ENCODE measurements at regions not wholly inside any gene's neighbourhood (a gene's known extent, or its start where the extent isn't known, plus 50 kb on each side); places are given as distances from the start of the nearest gene placed in this dataset.

- FAIRE-seq (no peak), DNase-seq (ENCODE audit: low read depth in 1 of 2, low spot score in 1 of 2) (no peak), ATAC-seq (no peak)
- POLR2A ChIA-PET: no interaction called here
- Histone ChIP-seq H3K4me2 (no peak overlapping the region), H3K9me3 (no peaks in the 10 kb centered on the region), H3K4me1 (no peaks in the 10 kb centered on the region), H3K27ac (no peak overlapping the region), H3K4me3 (no peak overlapping the region)
- CTCF ChIA-PET: no interaction called here
- TF ChIP-seq E2F6 (IDR thresholded peaks at IDR 0.05; ENCODE audit: borderline replicate concordance, low read depth) (no peak), EHF (CRISPR knock-in tag; IDR thresholded peaks at IDR 0.05) (no peak), HOXB5 (CRISPR knock-in tag; IDR thresholded peaks at IDR 0.05) (no peak), RFX5 (IDR thresholded peaks at IDR 0.05) (no peak), TFCP2L1 (CRISPR knock-in tag; IDR thresholded peaks at IDR 0.05) (no peak), HMGXB4 (CRISPR knock-in tag; IDR thresholded peaks at IDR 0.05; ENCODE audit: borderline replicate concordance) (no peak), FOXS1 (CRISPR knock-in tag; IDR thresholded peaks at IDR 0.05) (no peak), HES2 (IDR thresholded peaks at IDR 0.05) (no peak), NPAS2 (CRISPR knock-in tag; IDR thresholded peaks at IDR 0.05; ENCODE audit: borderline replicate concordance) (no peak)
- WGBS (ENCODE audit: missing lambda C conversion rate): 68% methylated on average over 4 of the region's 4 CpGs
Observed at GRCh38 chr13:33392794-33393405, 107.3 kb upstream of the STARD13 start.

GRCh38 chr13:33394294-33394932 is 108.9 kb upstream of the STARD13 start:
- ChIA-PET POLR2A (no interaction called here), CTCF (no interaction called here)
- FAIRE-seq: no peak
- DNase-seq (ENCODE audit: low read depth in 1 of 2, low spot score in 1 of 2): no peak
- H3K4me2 ChIP-seq: no peak overlapping the region
- no peak overlapping the region for H3K27ac ChIP-seq
- no peak for ATAC-seq
- 68% methylated on average over 3 of the region's 3 CpGs for WGBS (ENCODE audit: missing lambda C conversion rate)
- no peaks in the 10 kb centered on the region for H3K9me3 ChIP-seq
- no peak overlapping the region for H3K4me3 ChIP-seq
- H3K4me1 ChIP-seq: no peaks in the 10 kb centered on the region
- no peak for TF ChIP-seq MAZ (IDR thresholded peaks at IDR 0.05; ENCODE audit: borderline replicate concordance, low read depth, low read length)
- no peak for TF ChIP-seq SMC3 (IDR thresholded peaks at IDR 0.05)
- TF ChIP-seq SREBF2 (IDR thresholded peaks at IDR 0.05): no peak
- TF ChIP-seq CTCF (IDR thresholded peaks at IDR 0.05): no peak
- TF ChIP-seq BHLHE40 (IDR thresholded peaks at IDR 0.05; ENCODE audit: low read depth, low read length): no peak
- no peak for TF ChIP-seq JUNB (IDR thresholded peaks at IDR 0.05)
- no peak for TF ChIP-seq HOXB5 (CRISPR knock-in tag; IDR thresholded peaks at IDR 0.05)
- no peak for TF ChIP-seq JUN (IDR thresholded peaks at IDR 0.05)
- no peak for TF ChIP-seq CEBPB (IDR thresholded peaks at IDR 0.05)

- Histone ChIP-seq H3K4me3 (no peak overlapping the region), H3K27ac (no peak overlapping the region), H3K4me1 (no peaks in the 10 kb centered on the region), H3K4me2 (no peak overlapping the region), H3K9me3 (no peaks in the 10 kb centered on the region)
- ChIA-PET CTCF (no interaction called here), POLR2A (no interaction called here)
- 86% methylated on average over 4 of the region's 4 CpGs for WGBS (ENCODE audit: missing lambda C conversion rate)
- ATAC-seq (no peak), FAIRE-seq (no peak), DNase-seq (ENCODE audit: low read depth in 1 of 2, low spot score in 1 of 2) (no peak)
- TF ChIP-seq USF2 (IDR thresholded peaks at IDR 0.05): no peak
- TF ChIP-seq RFX5 (IDR thresholded peaks at IDR 0.05): no peak
- no peak for TF ChIP-seq ATOH8 (CRISPR knock-in tag; IDR thresholded peaks at IDR 0.05; ENCODE audit: low read depth)
- no peak for TF ChIP-seq MAFK (IDR thresholded peaks at IDR 0.05; ENCODE audit: partially characterized antibody)
- TF ChIP-seq MYC (IDR thresholded peaks at IDR 0.05; ENCODE audit: borderline replicate concordance, low read length): no peak
- no peak for TF ChIP-seq FOSL2 (IDR thresholded peaks at IDR 0.05)
- no peak for TF ChIP-seq FOSL2 (CRISPR knock-in tag; IDR thresholded peaks at IDR 0.05)
- TF ChIP-seq MAZ (IDR thresholded peaks at IDR 0.05; ENCODE audit: borderline replicate concordance, low read depth, low read length): no peak
- no peak for TF ChIP-seq ZC3H11A (IDR thresholded peaks at IDR 0.05)
- no peak for TF ChIP-seq BCL3 (IDR thresholded peaks at IDR 0.05)
Observed at GRCh38 chr13:33401238-33401637, 115.7 kb upstream of the STARD13 start.
